Fibroblast of skin of scalp (primary cell): ENCODE measurements at regions not wholly inside any gene's neighbourhood (a gene's known extent, or its start where the extent isn't known, plus 50 kb on each side); places are given as distances from the start of the nearest gene placed in this dataset.
A peak's percentile ranks its signal among the peaks of the same experiment; 100 is the strongest.
"Not testable (repeated sequence)": the region's sequence is repeated elsewhere in the genome, so short reads cannot be mapped to it uniquely, and the experiment has no call there.

Source experiments
- DNase-seq: peaks from one replicate; pipeline ENCODE4 v3.0.0-alpha.2; 2013

DNA sequence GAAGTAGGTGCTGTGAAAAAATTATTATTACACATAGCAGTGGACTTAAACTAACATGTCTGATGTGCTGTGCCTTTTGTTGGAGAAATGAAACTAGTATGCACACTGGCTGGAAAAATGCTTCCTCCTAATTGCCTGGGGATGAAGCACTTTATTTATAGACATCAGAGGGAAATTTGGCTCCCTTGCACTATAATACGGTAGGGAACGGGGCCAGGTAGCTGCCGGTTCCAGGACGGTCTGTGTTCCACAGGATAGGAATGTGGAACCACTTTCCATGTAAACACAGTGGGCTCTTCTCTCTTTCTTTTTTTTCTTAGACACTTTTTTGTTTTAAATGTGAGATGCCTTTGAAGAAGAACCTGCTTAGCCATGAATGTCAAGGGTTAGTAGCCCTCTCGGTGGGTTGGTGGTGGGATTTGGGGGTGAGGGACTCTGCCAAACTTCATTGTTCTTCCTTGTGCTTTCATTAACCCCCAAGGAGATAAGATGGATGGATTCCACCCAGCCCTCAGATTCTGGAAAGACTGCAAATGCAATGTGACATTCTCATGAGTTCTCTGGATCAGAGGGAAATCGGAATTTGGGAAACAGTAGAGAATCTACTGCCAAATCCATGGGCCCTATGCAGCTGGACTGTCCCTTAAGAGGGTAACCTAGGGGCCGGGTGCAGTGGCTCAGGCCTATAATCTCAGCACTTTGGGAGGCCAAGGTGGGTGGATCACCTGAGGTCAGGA, 58.0 kb upstream of the GSC start:
- no peak for DNase-seq

DNA sequence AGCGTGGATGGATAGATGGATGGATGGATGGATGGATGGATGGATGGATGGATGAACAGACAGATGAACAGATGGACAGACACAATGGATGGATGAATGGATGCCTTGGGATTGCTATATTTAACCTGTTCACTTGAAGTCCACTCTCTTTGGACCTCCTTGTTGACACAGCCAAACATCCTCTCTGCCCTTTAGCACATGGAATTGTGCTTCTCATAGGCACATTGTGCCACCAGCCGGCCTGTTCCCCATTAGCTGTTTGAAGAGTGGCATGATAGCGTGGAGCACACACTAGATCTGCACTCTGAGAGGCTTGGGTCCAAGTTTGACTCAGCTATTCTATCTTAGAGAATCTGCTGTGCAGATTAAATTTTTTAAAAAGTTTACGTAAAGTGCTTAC, 56.9 kb upstream of the GSC start:
- no peak for DNase-seq

DNA sequence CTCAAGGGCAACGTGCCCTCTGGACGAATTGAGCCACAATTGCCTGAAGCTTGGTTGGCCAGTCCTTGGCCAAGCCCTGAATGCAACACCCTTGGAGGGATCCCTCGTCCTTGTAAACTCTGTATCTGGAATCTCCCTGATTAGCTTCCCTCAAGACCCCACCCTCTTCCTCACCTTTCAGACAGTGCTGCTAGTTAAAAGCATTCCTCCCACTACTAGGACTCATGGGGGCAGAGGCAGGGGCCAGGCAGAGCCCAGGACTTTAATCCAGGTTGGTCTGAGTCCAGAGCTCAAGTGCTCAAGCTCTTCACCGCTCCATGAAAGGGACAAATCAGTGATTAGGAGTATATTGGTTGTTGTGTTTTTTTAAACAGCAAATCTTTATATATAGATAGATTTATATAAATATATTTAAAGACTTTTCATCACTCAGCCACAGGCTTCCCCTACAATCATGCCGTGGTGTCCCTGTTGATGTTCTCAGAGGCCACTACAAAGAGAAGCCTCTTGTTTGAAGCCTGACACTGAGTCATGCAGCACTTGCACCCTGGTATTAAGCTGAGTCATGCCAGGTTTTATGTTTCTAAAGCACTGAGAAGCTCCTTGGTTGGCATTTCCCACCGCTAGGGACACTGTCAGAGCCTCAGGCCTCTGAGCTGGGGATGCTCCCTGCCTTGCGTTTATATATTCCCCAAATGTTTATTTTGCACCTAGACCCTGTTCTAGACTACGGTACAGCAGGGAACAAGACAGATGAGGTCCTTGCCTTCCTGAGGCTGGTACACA, 53.8 kb upstream of the GSC start:
- peak; percentile 7 for DNase-seq

DNA sequence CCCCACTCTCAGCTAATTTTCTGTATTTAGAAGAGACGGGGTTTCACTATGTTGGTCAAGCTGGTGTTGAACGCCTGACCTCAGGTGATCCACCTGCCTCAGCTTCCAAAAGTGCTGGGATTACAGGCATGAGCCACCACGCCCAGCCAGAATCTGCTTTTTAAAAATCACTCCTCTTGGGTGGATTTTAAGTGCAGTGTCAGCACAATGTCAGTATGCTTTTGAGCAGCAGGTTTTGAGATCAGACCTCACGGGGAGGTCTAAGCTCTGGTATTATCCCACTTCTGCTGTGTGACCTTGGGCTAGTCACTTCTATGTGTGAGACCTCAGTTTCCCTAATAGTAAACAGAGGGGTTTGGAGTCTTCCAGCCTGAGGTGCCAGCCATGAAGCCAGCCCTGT, 51.8 kb upstream of the GSC start:
- no peak for DNase-seq

DNA sequence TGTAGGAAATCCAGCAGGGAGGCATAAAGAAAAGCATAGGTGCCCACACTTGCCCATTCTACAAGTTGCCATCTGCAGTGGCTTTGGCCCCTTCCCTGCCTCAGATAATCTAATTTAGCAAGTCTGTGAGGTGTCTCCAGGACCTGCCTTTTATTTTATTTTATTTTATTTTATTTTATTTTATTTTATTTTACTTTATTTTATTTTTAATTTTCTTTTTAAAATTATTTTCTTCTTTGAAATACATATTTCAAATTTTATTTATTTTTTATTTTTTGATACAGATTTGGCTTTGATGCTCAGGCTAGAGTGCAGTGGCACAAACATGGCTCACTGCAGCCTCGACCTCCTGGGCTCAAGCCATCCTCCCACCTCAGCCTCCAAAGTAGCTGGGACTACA, 51.0 kb upstream of the GSC start:
- not testable (repeated sequence) for DNase-seq
